ENCODE measurements at regions not wholly inside any gene's neighbourhood (a gene's known extent, or its start where the extent isn't known, plus 50 kb on each side); places are given as distances from the start of the nearest gene placed in this dataset.

GRCh38 chr4:136810626-136811025 lies 721.7 kb downstream of the PCDH18 start:
- TF ChIP-seq CTCF (conservative IDR thresholded peaks at IDR 0.05), result no peak
- TF ChIP-seq EZH2 (IDR thresholded peaks at IDR 0.05; ENCODE audit: low read depth), result no peak
- POLR2A ChIA-PET (ENCODE audit: unreplicated experiment), result no interaction called here
- intact Hi-C loops (cut with micrococcal nuclease; ENCODE audit: unreplicated experiment), result no loop called here

GRCh38 chr4:136806844-136807243 lies 725.5 kb downstream of the PCDH18 start:
- Histone ChIP-seq H3K36me3 (ENCODE audit: low read depth) (no peaks in the 10 kb centered on the region), H3K4me1 (replicated peaks; ENCODE audit: insufficient read depth) (no peaks in the 10 kb centered on the region), H3K79me2 (ENCODE audit: low read depth) (no peaks in the 10 kb centered on the region), H3K9me2 (ENCODE audit: insufficient read depth) (no peaks in the 10 kb centered on the region), H2AFZ (no peak overlapping the region), H4K20me1 (ENCODE audit: insufficient read depth) (no peaks in the 10 kb centered on the region), H3K9me3 (ENCODE audit: insufficient read depth, low read depth) (no peaks in the 10 kb centered on the region), H3K4me2 (no peak overlapping the region), H3K27me3 (ENCODE audit: insufficient read depth, low read depth) (no peaks in the 10 kb centered on the region), H3F3A (ENCODE audit: insufficient read depth, low read depth) (no peaks in the 10 kb centered on the region), H3K4me3 (no peak overlapping the region), H3K27ac (no peak overlapping the region)
- TF ChIP-seq EZH2 (IDR thresholded peaks at IDR 0.05; ENCODE audit: low read depth) (no peak), CTCF (conservative IDR thresholded peaks at IDR 0.05) (no peak)
- BruUV-seq (replicated peaks), result no TSS peak
- intact Hi-C loops (cut with micrococcal nuclease; ENCODE audit: unreplicated experiment), result no loop called here
- ChIA-PET POLR2A (ENCODE audit: unreplicated experiment) (no interaction called here), CTCF (no interaction called here)
- no peak for DNase-seq

More at GRCh38 chr4:136810626-136811025, 721.7 kb downstream of the PCDH18 start:
- no peaks in the 10 kb centered on the region for H3K4me1 ChIP-seq (replicated peaks; ENCODE audit: insufficient read depth)
- no peak overlapping the region for H2AFZ ChIP-seq
- no peaks in the 10 kb centered on the region for H3K9me2 ChIP-seq (ENCODE audit: insufficient read depth)
- no peak for DNase-seq
- no peaks in the 10 kb centered on the region for H4K20me1 ChIP-seq (ENCODE audit: insufficient read depth)
- no peaks in the 10 kb centered on the region for H3K27me3 ChIP-seq (ENCODE audit: insufficient read depth, low read depth)
- no TSS peak for BruUV-seq (replicated peaks)
- H3K36me3 ChIP-seq (ENCODE audit: low read depth), result no peaks in the 10 kb centered on the region
- CTCF ChIA-PET, result no interaction called here
- H3K4me3 ChIP-seq, result no peak overlapping the region
- H3K4me2 ChIP-seq, result no peak overlapping the region
- H3K79me2 ChIP-seq (ENCODE audit: low read depth), result no peaks in the 10 kb centered on the region
- H3K27ac ChIP-seq, result no peak overlapping the region
- H3K9me3 ChIP-seq (ENCODE audit: insufficient read depth, low read depth), result no peaks in the 10 kb centered on the region
- no peaks in the 10 kb centered on the region for H3F3A ChIP-seq (ENCODE audit: insufficient read depth, low read depth)

- no peak overlapping the region for H3K27ac ChIP-seq
- intact Hi-C loops (cut with micrococcal nuclease; ENCODE audit: unreplicated experiment), result no loop called here
- H3K4me2 ChIP-seq, result no peak overlapping the region
- no peaks in the 10 kb centered on the region for H3K4me1 ChIP-seq (replicated peaks; ENCODE audit: insufficient read depth)
- H4K20me1 ChIP-seq (ENCODE audit: insufficient read depth), result no peaks in the 10 kb centered on the region
- no peaks in the 10 kb centered on the region for H3K9me2 ChIP-seq (ENCODE audit: insufficient read depth)
- no peaks in the 10 kb centered on the region for H3F3A ChIP-seq (ENCODE audit: insufficient read depth, low read depth)
- H3K27me3 ChIP-seq (ENCODE audit: insufficient read depth, low read depth), result no peaks in the 10 kb centered on the region
- no peak overlapping the region for H2AFZ ChIP-seq
- no peak overlapping the region for H3K4me3 ChIP-seq
- TF ChIP-seq EZH2 (IDR thresholded peaks at IDR 0.05; ENCODE audit: low read depth) (no peak), CTCF (conservative IDR thresholded peaks at IDR 0.05) (no peak)
- DNase-seq, result no peak
- POLR2A ChIA-PET (ENCODE audit: unreplicated experiment), result no interaction called here
- no peaks in the 10 kb centered on the region for H3K9me3 ChIP-seq (ENCODE audit: insufficient read depth, low read depth)
- no peaks in the 10 kb centered on the region for H3K36me3 ChIP-seq (ENCODE audit: low read depth)
- H3K79me2 ChIP-seq (ENCODE audit: low read depth), result no peaks in the 10 kb centered on the region
- BruUV-seq (replicated peaks), result no TSS peak
- CTCF ChIA-PET, result no interaction called here
Observed at GRCh38 chr4:136805617-136806016, 726.7 kb downstream of the PCDH18 start.

Measured in PC-9 (cell line).